MCF 10A (cell line): ENCODE measurements at regions not wholly inside any gene's neighbourhood (a gene's known extent, or its start where the extent isn't known, plus 50 kb on each side); places are given as distances from the start of the nearest gene placed in this dataset.
"Not testable (repeated sequence)": the region's sequence is repeated elsewhere in the genome, so short reads cannot be mapped to it uniquely, and the experiment has no call there.

Experiments used
- BruUV-seq: library from RNA; stranded (reverse); fragments of 400-500 nt; replicated peaks from 2 replicates; lab custom pipeline; 2021; lab: Mats Ljungman, UMichigan
- CTCF ChIA-PET: fragments of 300-600 bp; sonication (Branson Sonifier 250); formaldehyde crosslinking; extraction: SDS; loops from one replicate; lab custom pipeline; 2021; ENCODE audit warnings: antibody characterized with exemption, inconsistent platforms; lab: Yijun Ruan, JAX
- POLR2A ChIA-PET: fragments of 300-600, 350-650 bp; sonication (Branson Sonifier 250); formaldehyde crosslinking; extraction: SDS; loops from one replicate; lab custom pipeline; 2020; ENCODE audit warnings: antibody characterized with exemption, inconsistent platforms; lab: Yijun Ruan, JAX
- DNase-seq: peaks from one replicate; pipeline ENCODE4 v3.0.0-alpha.2; 2018; ENCODE audit not compliant: unreplicated experiment
- H3K27ac Mint-ChIP-seq: one replicate; pipeline ENCODE4 v1.8.0; 2022; ENCODE audit warnings: mild to moderate bottlenecking, low read depth, mixed read lengths; ENCODE audit not compliant: unreplicated experiment
- H3K27me3 Mint-ChIP-seq: one replicate; pipeline ENCODE4 v1.8.0; 2022; ENCODE audit warnings: mixed read lengths; ENCODE audit not compliant: insufficient read depth, unreplicated experiment
- H3K36me3 Mint-ChIP-seq: one replicate; pipeline ENCODE4 v1.8.0; 2022; ENCODE audit warnings: mild to moderate bottlenecking, moderate library complexity, mixed read lengths; ENCODE audit not compliant: insufficient read depth, unreplicated experiment
- H3K4me1 Mint-ChIP-seq: one replicate; pipeline ENCODE4 v1.8.0; 2022; ENCODE audit warnings: mixed read lengths; ENCODE audit not compliant: insufficient read depth, unreplicated experiment
- H3K4me3 Mint-ChIP-seq: one replicate; pipeline ENCODE4 v1.8.0; 2022; ENCODE audit warnings: mild to moderate bottlenecking, moderate library complexity, mixed read lengths; ENCODE audit not compliant: unreplicated experiment
- H3K9me3 Mint-ChIP-seq: one replicate; pipeline ENCODE4 v1.8.0; 2022; ENCODE audit warnings: mixed read lengths; ENCODE audit not compliant: unreplicated experiment
- CTCF ChIP-seq: fragments of 200-600 bp; IDR thresholded peaks from one replicate; pipeline ENCODE4 v1.8.0; 2022; ENCODE audit warnings: antibody characterized with exemption, mild to moderate bottlenecking; ENCODE audit not compliant: unreplicated experiment
- intact Hi-C: fragments of 100-400 bp; cut with micrococcal nuclease; formaldehyde crosslinking; loops from 2 replicates; pipeline ENCODE4 v1.14.1; 2022

GRCh38 chr6:94562846-94563245 is 1014.5 kb upstream of the MANEA start:
- no peak for DNase-seq
- intact Hi-C loops = no loop called here
- Mint-ChIP-seq H3K27me3 (peaks cover 75% of the 10 kb centered on the region), H3K9me3 (no peaks in the 10 kb centered on the region), H3K4me1 (no peaks in the 10 kb centered on the region), H3K4me3 (no peak overlapping the region), H3K27ac (no peak overlapping the region), H3K36me3 (no peaks in the 10 kb centered on the region)
- BruUV-seq = no TSS peak
- POLR2A ChIA-PET = no interaction called here
- CTCF ChIA-PET = no interaction called here
- TF ChIP-seq CTCF = no peak

GRCh38 chr6:94559829-94560537 is 1017.4 kb upstream of the MANEA start:
- peaks cover 58% of the 10 kb centered on the region for H3K27me3 Mint-ChIP-seq
- intact Hi-C loops = no loop called here
- no peak overlapping the region for H3K4me3 Mint-ChIP-seq
- no peaks in the 10 kb centered on the region for H3K36me3 Mint-ChIP-seq
- no peaks in the 10 kb centered on the region for H3K9me3 Mint-ChIP-seq
- no TSS peak for BruUV-seq
- DNase-seq = no peak
- no peaks in the 10 kb centered on the region for H3K4me1 Mint-ChIP-seq
- TF ChIP-seq CTCF = no peak
- ChIA-PET POLR2A (no interaction called here), CTCF (no interaction called here)
- H3K27ac Mint-ChIP-seq = no peak overlapping the region

GRCh38 chr6:94557207-94557606 is 1020.1 kb upstream of the MANEA start:
- H3K4me1 Mint-ChIP-seq, DNase-seq, H3K36me3 Mint-ChIP-seq, POLR2A ChIA-PET, H3K4me3 Mint-ChIP-seq, CTCF ChIA-PET, intact Hi-C loops, H3K27ac Mint-ChIP-seq, H3K9me3 Mint-ChIP-seq, BruUV-seq: not testable (repeated sequence)
- peaks cover 46% of the 10 kb centered on the region for H3K27me3 Mint-ChIP-seq

- H3K9me3 Mint-ChIP-seq = no peaks in the 10 kb centered on the region
- no TSS peak for BruUV-seq
- no peak for TF ChIP-seq CTCF
- no peaks in the 10 kb centered on the region for H3K36me3 Mint-ChIP-seq
- no peak overlapping the region for H3K4me3 Mint-ChIP-seq
- no peak for DNase-seq
- CTCF ChIA-PET = no interaction called here
- intact Hi-C loops = no loop called here
- POLR2A ChIA-PET = no interaction called here
- no peak overlapping the region for H3K27ac Mint-ChIP-seq
- peaks cover 68% of the 10 kb centered on the region for H3K27me3 Mint-ChIP-seq
- H3K4me1 Mint-ChIP-seq = no peaks in the 10 kb centered on the region
These were observed 1029.1 kb upstream of the MANEA start for GRCh38 chr6:94548201-94548600.
